SK-N-MC (cell line): ENCODE measurements at regions not wholly inside any gene's neighbourhood (a gene's known extent, or its start where the extent isn't known, plus 50 kb on each side); places are given as distances from the start of the nearest gene placed in this dataset.

ENCODE experiments used
- EZH2 ChIP-seq: fragments of 200-600 bp; sonication (generic); IDR thresholded peaks from one replicate; pipeline ENCODE4 v1.6.1; 2017; ENCODE audit warnings: antibody characterized with exemption
- FOXP2 ChIP-seq: optimal IDR thresholded peaks from 2 replicates; pipeline ENCODE3; 2011; ENCODE audit warnings: mild to moderate bottlenecking, moderate library complexity; ENCODE audit not compliant: insufficient read depth; ENCODE audit errors: extremely low read length, control extremely low read depth
- POLR2AphosphoS5 ChIP-seq: IDR thresholded peaks from 2 replicates; pipeline ENCODE4 v1.6.1; 2012; ENCODE audit warnings: mild to moderate bottlenecking, low read depth, low read length, borderline replicate concordance

- TF ChIP-seq EZH2, result no peak
- TF ChIP-seq POLR2AphosphoS5, result no peak
- no peak for TF ChIP-seq FOXP2
Measured at GRCh38 chr20:48521121-48521520, 306.7 kb downstream of the PREX1 start.
